ENCODE measurements at regions not wholly inside any gene's neighbourhood (a gene's known extent, or its start where the extent isn't known, plus 50 kb on each side); places are given as distances from the start of the nearest gene placed in this dataset.

- Histone ChIP-seq H3K27ac (no peak overlapping the region), H3K27me3 (ENCODE audit: insufficient read depth, low read depth, severe bottlenecking) (no peaks in the 10 kb centered on the region), H3K36me3 (no peaks in the 10 kb centered on the region), H3K9me3 (ENCODE audit: severe bottlenecking) (no peaks in the 10 kb centered on the region), H3K4me3 (ENCODE audit: low read depth, low read length) (no peak overlapping the region)
- DNase-seq, result no peak
- TF ChIP-seq CTCF (IDR thresholded peaks at IDR 0.05; ENCODE audit: low read depth, low read length), result no peak
Measured at GRCh38 chr10:65796472-65796871, 1129.4 kb upstream of the LRRTM3 start.

DNA sequence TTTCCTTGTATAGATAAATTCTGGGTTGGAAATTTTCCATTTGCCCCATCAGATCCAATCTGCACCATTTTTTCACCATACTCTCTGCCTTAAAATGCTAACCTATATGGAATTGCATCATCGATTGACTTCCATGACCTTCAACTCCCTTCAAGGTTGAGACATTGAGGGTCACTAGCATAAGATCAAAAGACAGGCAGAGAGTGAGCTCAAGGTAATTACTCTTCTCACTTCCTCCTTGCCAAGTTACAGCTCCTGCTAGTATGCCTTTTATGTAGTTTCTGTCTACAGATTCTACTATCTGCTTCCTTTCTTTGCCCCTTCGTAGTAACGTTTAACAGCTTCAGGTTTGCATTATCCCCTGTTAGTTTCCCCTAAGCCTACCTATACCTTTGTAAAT, 1127.7 kb upstream of the LRRTM3 start:
- no peak for DNase-seq

GRCh38 chr10:65802391-65802790, 1123.4 kb upstream of the LRRTM3 start:
- no peak overlapping the region for H3K27ac ChIP-seq

More for the DNA sequence above, 1127.7 kb upstream of the LRRTM3 start:
- Histone ChIP-seq H3K27me3 (ENCODE audit: insufficient read depth, low read depth, severe bottlenecking) (no peaks in the 10 kb centered on the region), H3K4me3 (ENCODE audit: low read depth, low read length) (no peak overlapping the region), H3K9me3 (ENCODE audit: severe bottlenecking) (no peaks in the 10 kb centered on the region), H3K36me3 (no peaks in the 10 kb centered on the region), H3K27ac (no peak overlapping the region)
- TF ChIP-seq CTCF (IDR thresholded peaks at IDR 0.05; ENCODE audit: low read depth, low read length), result no peak

DNA sequence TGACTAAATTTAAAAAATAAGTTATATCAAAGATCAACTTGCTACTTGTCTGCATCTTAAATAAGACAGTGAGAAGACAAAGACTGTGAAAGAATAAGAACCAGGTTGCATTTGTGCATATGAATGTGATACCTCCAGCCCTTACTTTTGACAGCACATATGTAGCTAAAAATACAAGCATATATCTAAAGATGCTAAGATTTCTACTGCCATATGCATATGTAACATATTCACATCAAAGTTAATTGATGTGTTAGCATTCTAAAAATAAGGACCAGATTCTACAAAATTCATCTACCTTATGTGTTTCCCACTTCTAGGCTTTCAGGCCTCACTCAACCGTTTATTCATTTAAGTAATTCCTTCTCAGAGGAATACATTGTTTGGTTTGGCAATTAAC, 1120.3 kb upstream of the LRRTM3 start:
- TF ChIP-seq CTCF (IDR thresholded peaks at IDR 0.05; ENCODE audit: low read depth, low read length), result no peak
- Histone ChIP-seq H3K36me3 (no peaks in the 10 kb centered on the region), H3K9me3 (ENCODE audit: severe bottlenecking) (no peaks in the 10 kb centered on the region), H3K4me3 (ENCODE audit: low read depth, low read length) (no peak overlapping the region), H3K27me3 (ENCODE audit: insufficient read depth, low read depth, severe bottlenecking) (no peaks in the 10 kb centered on the region), H3K27ac (no peak overlapping the region)
- DNase-seq, result no peak

More at GRCh38 chr10:65802391-65802790, 1123.4 kb upstream of the LRRTM3 start:
- H3K4me3 ChIP-seq (ENCODE audit: low read depth, low read length), result no peak overlapping the region
- no peaks in the 10 kb centered on the region for H3K36me3 ChIP-seq
- no peaks in the 10 kb centered on the region for H3K27me3 ChIP-seq (ENCODE audit: insufficient read depth, low read depth, severe bottlenecking)
- TF ChIP-seq CTCF (IDR thresholded peaks at IDR 0.05; ENCODE audit: low read depth, low read length), result no peak
- H3K9me3 ChIP-seq (ENCODE audit: severe bottlenecking), result no peaks in the 10 kb centered on the region
- no peak for DNase-seq

GRCh38 chr10:65805993-65806392, 1119.8 kb upstream of the LRRTM3 start:
- H3K27ac ChIP-seq, result no peak overlapping the region
- H3K9me3 ChIP-seq (ENCODE audit: severe bottlenecking), result no peaks in the 10 kb centered on the region
- no peak for DNase-seq
- no peak overlapping the region for H3K4me3 ChIP-seq (ENCODE audit: low read depth, low read length)
- H3K36me3 ChIP-seq, result no peaks in the 10 kb centered on the region
- TF ChIP-seq CTCF (IDR thresholded peaks at IDR 0.05; ENCODE audit: low read depth, low read length), result no peak
- no peaks in the 10 kb centered on the region for H3K27me3 ChIP-seq (ENCODE audit: insufficient read depth, low read depth, severe bottlenecking)

DNA sequence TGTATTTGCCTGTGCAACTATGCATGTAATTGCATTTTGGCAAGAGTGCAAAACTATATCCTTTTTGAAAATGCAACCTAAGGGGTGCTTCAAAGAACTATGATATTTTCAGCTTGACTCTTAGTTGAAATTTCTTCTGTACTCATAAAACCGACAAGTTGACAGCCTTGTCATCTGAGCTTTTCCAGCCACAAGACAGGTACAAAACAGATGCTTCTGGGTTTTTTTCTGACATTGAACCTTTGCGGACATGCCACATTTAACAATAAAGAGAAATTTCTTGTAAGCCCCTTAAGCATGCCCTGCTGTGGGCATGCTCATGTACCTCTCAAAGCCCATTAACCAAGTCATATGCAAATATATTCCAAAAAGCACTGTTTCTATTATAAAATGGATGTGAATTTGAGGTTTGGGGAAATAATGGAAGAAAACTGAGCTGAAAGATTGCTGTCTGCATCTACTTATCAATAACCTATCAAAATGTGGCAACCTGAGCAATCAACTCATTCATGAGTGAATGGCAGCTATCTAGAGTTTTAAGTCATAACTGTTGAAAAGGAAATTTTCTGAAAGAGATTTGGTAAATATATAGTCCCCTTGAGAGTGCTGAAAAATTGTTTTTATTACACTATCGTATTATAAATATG, 1117.0 kb upstream of the LRRTM3 start:
- DNase-seq, result no peak
- H3K27ac ChIP-seq, result no peak overlapping the region
- no peak for TF ChIP-seq CTCF (IDR thresholded peaks at IDR 0.05; ENCODE audit: low read depth, low read length)
- no peaks in the 10 kb centered on the region for H3K27me3 ChIP-seq (ENCODE audit: insufficient read depth, low read depth, severe bottlenecking)
- H3K4me3 ChIP-seq (ENCODE audit: low read depth, low read length), result no peak overlapping the region
- no peaks in the 10 kb centered on the region for H3K36me3 ChIP-seq
- H3K9me3 ChIP-seq (ENCODE audit: severe bottlenecking), result no peaks in the 10 kb centered on the region
